A549 (cell line): ENCODE measurements at regions not wholly inside any gene's neighbourhood (a gene's known extent, or its start where the extent isn't known, plus 50 kb on each side); places are given as distances from the start of the nearest gene placed in this dataset.
"Not testable (repeated sequence)": the region's sequence is repeated elsewhere in the genome, so short reads cannot be mapped to it uniquely, and the experiment has no call there.

ENCODE experiments used
- ATAC-seq, 2 experiments: fragments of 200-7000 bp in 1 of 2; fragments of >200 bp in 1 of 2; cut with Nextera tagmentation in 1 of 2; cut with Tn5 transposase in 1 of 2; 3 replicates each; pipeline versions ENCODE4 v1.8.0 to v1.9.1; 2018 to 2020; ENCODE audit warnings: mild to moderate bottlenecking in 1 of 2, moderate library complexity in 1 of 2
- CTCF ChIA-PET: fragments of 300-600 bp; sonication (Branson Sonifier 250); formaldehyde crosslinking; extraction: SDS; loops from one replicate; lab custom pipeline; 2021; ENCODE audit warnings: antibody characterized with exemption, inconsistent platforms; lab: Yijun Ruan, JAX
- POLR2A ChIA-PET: fragments of 350-600 bp; formaldehyde crosslinking; extraction: SDS; loops from one replicate; lab custom pipeline; 2021; ENCODE audit warnings: antibody characterized with exemption, inconsistent platforms; lab: Yijun Ruan, JAX
- DNase-seq, 2 experiments: peaks; one replicate each; pipeline versions ENCODE4 v3.0.0 to v3.0.0-alpha.2; 2011 to 2016; ENCODE audit warnings: low read depth in 1 of 2, low spot score in 1 of 2
- FAIRE-seq: peaks from 2 replicates; lab custom pipeline; 2011; peaks lifted over from hg19 to GRCh38; lab: Jason Lieb, UNC
- H3K27ac ChIP-seq, 2 experiments: fragments of >200 bp; sonication (Bioruptor Twin); formaldehyde crosslinking; 3 replicates each; pipeline ENCODE4 v1.5.1; 2016 to 2017
- H3K4me1 ChIP-seq: fragments of >200 bp; sonication (Bioruptor Twin); formaldehyde crosslinking; 3 replicates; pipeline ENCODE4 v1.6.1; 2016
- H3K4me2 ChIP-seq: fragments of >200 bp; sonication (Bioruptor Twin); formaldehyde crosslinking; 3 replicates; pipeline ENCODE4 v1.6.1; 2016
- H3K4me3 ChIP-seq: fragments of >200 bp; sonication (Bioruptor Twin); formaldehyde crosslinking; 3 replicates; pipeline ENCODE4 v1.5.1; 2016
- H3K9me3 ChIP-seq: fragments of >200 bp; sonication (Bioruptor Twin); formaldehyde crosslinking; 3 replicates; pipeline ENCODE4 v1.6.1; 2016
- ATOH8 ChIP-seq: fragments of 250-450 bp; sonication (Bioruptor Pico); IDR thresholded peaks from 2 replicates; pipeline ENCODE4 v1.5.0; 2020; ENCODE audit warnings: low read depth, mild to moderate bottlenecking, moderate library complexity
- EHF ChIP-seq: fragments of 250-450 bp; sonication (Bioruptor Pico); IDR thresholded peaks from 2 replicates; pipeline ENCODE4 v1.5.0; 2020; ENCODE audit warnings: mild to moderate bottlenecking
- EP300 ChIP-seq, 2 experiments: fragments of >200 bp; sonication (Bioruptor Twin); formaldehyde crosslinking; IDR thresholded peaks; 2 replicates in 1 of 2; 3 replicates in 1 of 2; pipeline ENCODE4 v1.6.1; 2016 to 2017
- FOSB ChIP-seq: fragments of 250-450 bp; sonication (Bioruptor Pico); IDR thresholded peaks from 2 replicates; pipeline ENCODE4 v1.5.0; 2020; ENCODE audit warnings: mild to moderate bottlenecking, moderate library complexity
- FOSL2 ChIP-seq, 2 experiments: fragments of 450-650 bp in 1 of 2; fragments of >200 bp in 1 of 2; sonication (Bioruptor Twin) in 1 of 2; formaldehyde crosslinking; IDR thresholded peaks; 2 replicates each; pipeline versions ENCODE4 v1.5.0 to v1.6.1; 2016 to 2020; ENCODE audit warnings: mild to moderate bottlenecking in 1 of 2, moderate library complexity in 1 of 2
- FOXS1 ChIP-seq: fragments of 250-450 bp; sonication (Bioruptor Pico); IDR thresholded peaks from 2 replicates; pipeline ENCODE4 v1.5.0; 2020; ENCODE audit warnings: mild to moderate bottlenecking, moderate library complexity
- GATA3 ChIP-seq: IDR thresholded peaks from 2 replicates; pipeline ENCODE4 v1.6.1; 2012; ENCODE audit warnings: borderline replicate concordance
- HEYL ChIP-seq: fragments of 250-450 bp; sonication (Bioruptor Pico); IDR thresholded peaks from 2 replicates; pipeline ENCODE4 v1.8.0; 2021; ENCODE audit warnings: mild to moderate bottlenecking, moderate library complexity
- HMGXB4 ChIP-seq: fragments of 250-450 bp; sonication (Bioruptor Pico); IDR thresholded peaks from 2 replicates; pipeline ENCODE4 v1.5.0; 2021; ENCODE audit warnings: mild to moderate bottlenecking, moderate library complexity, borderline replicate concordance
- HOXA7 ChIP-seq: fragments of 250-450 bp; sonication (Bioruptor Pico); IDR thresholded peaks from 2 replicates; pipeline ENCODE4 v1.5.0; 2020; ENCODE audit warnings: mild to moderate bottlenecking, moderate library complexity
- HOXB13 ChIP-seq: fragments of 250-450 bp; sonication (Bioruptor Pico); IDR thresholded peaks from 2 replicates; pipeline ENCODE4 v1.5.0; 2020; ENCODE audit warnings: low read depth, mild to moderate bottlenecking, moderate library complexity
- HOXB5 ChIP-seq: fragments of 250-450 bp; sonication (Bioruptor Pico); IDR thresholded peaks from 2 replicates; pipeline ENCODE4 v1.5.0; 2020; ENCODE audit warnings: mild to moderate bottlenecking, moderate library complexity
- JUN ChIP-seq, 2 experiments: fragments of >200 bp; sonication (Bioruptor Twin); formaldehyde crosslinking; IDR thresholded peaks; 2 replicates in 1 of 2; 3 replicates in 1 of 2; pipeline ENCODE4 v1.6.1; 2016 to 2017
- JUNB ChIP-seq: fragments of >200 bp; sonication (Bioruptor Twin); formaldehyde crosslinking; IDR thresholded peaks from 2 replicates; pipeline ENCODE4 v1.6.1; 2016
- MAFK ChIP-seq: fragments of 450-650 bp; IDR thresholded peaks from 2 replicates; pipeline ENCODE4 v1.6.1; 2014; ENCODE audit not compliant: partially characterized antibody
- MAX ChIP-seq: IDR thresholded peaks from 2 replicates; pipeline ENCODE4 v1.6.1; 2012
- NPAS2 ChIP-seq: fragments of 250-450 bp; sonication (Bioruptor Pico); IDR thresholded peaks from 2 replicates; pipeline ENCODE4 v1.8.0; 2022; ENCODE audit warnings: mild to moderate bottlenecking, moderate library complexity, borderline replicate concordance
- RAD21 ChIP-seq, 2 experiments: fragments of >200 bp in 1 of 2; sonication (Bioruptor Twin) in 1 of 2; formaldehyde crosslinking in 1 of 2; IDR thresholded peaks in 1 of 2; conservative IDR thresholded peaks in 1 of 2; 2 replicates in 1 of 2; 3 replicates in 1 of 2; pipeline ENCODE4 v1.6.1; 2012 to 2018; ENCODE audit warnings: inconsistent platforms in 1 of 2
- RARB ChIP-seq: fragments of 250-450 bp; sonication (Bioruptor Pico); IDR thresholded peaks from 2 replicates; pipeline ENCODE4 v1.8.0; 2021; ENCODE audit warnings: mild to moderate bottlenecking, moderate library complexity
- TFCP2L1 ChIP-seq: fragments of 250-450 bp; sonication (Bioruptor Pico); IDR thresholded peaks from 2 replicates; pipeline ENCODE4 v1.5.0; 2021; ENCODE audit warnings: mild to moderate bottlenecking
- TP53 ChIP-seq: fragments of 250-450 bp; sonication (Bioruptor Pico); IDR thresholded peaks from 2 replicates; pipeline ENCODE4 v1.5.0; 2021; ENCODE audit warnings: mild to moderate bottlenecking, moderate library complexity
- USF2 ChIP-seq: fragments of 450-650 bp; IDR thresholded peaks from 2 replicates; pipeline ENCODE4 v1.6.1; 2014; ENCODE audit warnings: antibody characterized with exemption
- ZNF302 ChIP-seq: fragments of 250-450 bp; sonication (Bioruptor Pico); IDR thresholded peaks from 2 replicates; pipeline ENCODE4 v1.9.0; 2021; ENCODE audit warnings: inconsistent platforms, mild to moderate bottlenecking, moderate library complexity
- ZSCAN20 ChIP-seq: fragments of 250-450 bp; sonication (Bioruptor Pico); IDR thresholded peaks from 2 replicates; pipeline ENCODE4 v1.8.0; 2022; ENCODE audit warnings: mild to moderate bottlenecking, moderate library complexity
- WGBS: methylation state at CpG from one replicate; pipeline ENCODE4 v1.1.6; 2017; ENCODE audit errors: missing lambda C conversion rate; 5-methylcytosine and 5-hydroxymethylcytosine counted together

- TF ChIP-seq MAFK (no peak), HOXA7 (CRISPR knock-in tag) (no peak)
These were observed 117.9 kb downstream of the CEP44 start (continued) for GRCh38 chr4:174401471-174402130.

GRCh38 chr4:174400603-174401302 is 117.0 kb downstream of the CEP44 start:
- TF ChIP-seq RARB (CRISPR knock-in tag) (peak; percentile 95), ATOH8 (peak; percentile 100), FOSB (CRISPR knock-in tag) (peak; percentile 98), HOXA7 (CRISPR knock-in tag) (peak; percentile 98), JUN (IDR thresholded peaks at IDR 0.05) (peak in 1 of 2 experiments; percentile 34; a peak in 1 of 5 replicates), HMGXB4 (CRISPR knock-in tag) (peak; percentile 97), RAD21 (conservative IDR thresholded peaks at IDR 0.05 in 1 of 2, IDR thresholded peaks at IDR 0.05 in 1 of 2) (peak in 1 of 2 experiments; percentile 2; a peak in 1 of 5 replicates), ZSCAN20 (CRISPR knock-in tag) (peak; percentile 100), TFCP2L1 (CRISPR knock-in tag) (peak; percentile 96; the same call in 1 of the 2 replicates), EHF (CRISPR knock-in tag) (peak; percentile 100), FOXS1 (CRISPR knock-in tag) (peak; percentile 100), TP53 (CRISPR knock-in tag) (peak; percentile 5; the same call in 1 of the 2 replicates), USF2 (peak; percentile 56; the same call in 1 of the 2 replicates), MAX (peak; percentile 82), GATA3 (peak; percentile 78), ZNF302 (CRISPR knock-in tag) (peak; percentile 100), HEYL (CRISPR knock-in tag) (peak; percentile 98), JUNB (peak; percentile 50; the same call in 1 of the 2 replicates), NPAS2 (CRISPR knock-in tag) (peak; percentile 74), FOSL2 (CRISPR knock-in tag; IDR thresholded peaks at IDR 0.05) (peak; percentile 64), HOXB5 (CRISPR knock-in tag) (peak; percentile 100), EP300 (IDR thresholded peaks at IDR 0.05) (peak; percentile 50 to 73; a peak in 4 of 5 replicates), HOXB13 (CRISPR knock-in tag) (peak; percentile 100)
- not testable (repeated sequence) for TF ChIP-seq FOSL2 (IDR thresholded peaks at IDR 0.05)
- TF ChIP-seq, all 56 proteins: peak for 23; not testable (repeated sequence) for 33
- Histone ChIP-seq H3K4me2 (peak overlapping the region; percentile 86), H3K27ac (peak overlapping the region; percentile 98), H3K4me1 (peaks cover 68% of the 10 kb centered on the region)
- H3K9me3 ChIP-seq, CTCF ChIA-PET, POLR2A ChIA-PET, FAIRE-seq, H3K4me3 ChIP-seq: not testable (repeated sequence)
- WGBS, result 2% methylated on average over 8 of the region's 8 CpGs
- peak in 1 of 2 experiments; percentile 93 for DNase-seq
- ATAC-seq, result peak; percentile 41 to 59; a peak in 3 of 6 replicates
